Activated naive CD8-positive, alpha-beta T cell treated with anti-CD3 and anti-CD28 coated beads, Interleukin-2, amount 10 ng/mL, durations not matched to agents 7 days and 5 days (primary cell): ENCODE measurements at regions not wholly inside any gene's neighbourhood (a gene's known extent, or its start where the extent isn't known, plus 50 kb on each side); places are given as distances from the start of the nearest gene placed in this dataset.
"Not testable (repeated sequence)": the region's sequence is repeated elsewhere in the genome, so short reads cannot be mapped to it uniquely, and the experiment has no call there.

Experiments
- ATAC-seq: fragments of 150-1000 bp; cut with Tn5 transposase; one replicate; pipeline ENCODE4 v1.10.0; 2021; ENCODE audit warnings: low read depth, moderate library complexity
- POLR2A ChIA-PET: fragments of 350-600 bp; sonication (Branson Sonifier 250); formaldehyde crosslinking; loops from one replicate; lab custom pipeline; 2021; ENCODE audit warnings: antibody characterized with exemption; lab: Charles Lee
- DNase-seq: peaks from one replicate; pipeline ENCODE4 v3.0.0; 2021
- H3K27ac Mint-ChIP-seq: one replicate; pipeline ENCODE4 v1.8.0; 2022; ENCODE audit warnings: mild to moderate bottlenecking, mixed read lengths
- H3K27me3 Mint-ChIP-seq: one replicate; pipeline ENCODE4 v1.8.0; 2022; ENCODE audit warnings: mild to moderate bottlenecking, moderate library complexity, mixed read lengths
- H3K36me3 Mint-ChIP-seq: one replicate; pipeline ENCODE4 v1.8.0; 2021; ENCODE audit warnings: mild to moderate bottlenecking, mixed read lengths
- H3K4me1 Mint-ChIP-seq: one replicate; pipeline ENCODE4 v1.8.0; 2021; ENCODE audit warnings: mixed read lengths
- H3K4me3 Mint-ChIP-seq: one replicate; pipeline ENCODE4 v1.8.0; 2022; ENCODE audit warnings: mild to moderate bottlenecking, moderate library complexity, mixed read lengths
- H3K9me3 Mint-ChIP-seq: one replicate; pipeline ENCODE4 v1.8.0; 2021; ENCODE audit warnings: mixed read lengths

- Mint-ChIP-seq H3K27me3 (no peaks in the 10 kb centered on the region), H3K27ac (no peak overlapping the region), H3K9me3 (peaks cover 5% of the 10 kb centered on the region), H3K4me1 (peaks cover 4% of the 10 kb centered on the region), H3K4me3 (no peak overlapping the region), H3K36me3 (peaks cover 10% of the 10 kb centered on the region)
- POLR2A ChIA-PET, result no interaction called here
- ATAC-seq (no peak), DNase-seq (no peak)
These were observed 226.3 kb upstream of the SMLR1 start for GRCh38 chr6:130600880-130601341.

GRCh38 chr6:130602151-130602770 lies 224.9 kb upstream of the SMLR1 start:
- Mint-ChIP-seq H3K4me3 (no peak overlapping the region), H3K36me3 (peaks cover 9% of the 10 kb centered on the region), H3K9me3 (peaks cover 5% of the 10 kb centered on the region), H3K4me1 (peaks cover 4% of the 10 kb centered on the region), H3K27ac (no peak overlapping the region), H3K27me3 (no peaks in the 10 kb centered on the region)
- POLR2A ChIA-PET, result no interaction called here
- DNase-seq, result no peak
- no peak for ATAC-seq

GRCh38 chr6:130603391-130603790 lies 223.8 kb upstream of the SMLR1 start:
- DNase-seq (no peak), ATAC-seq (no peak)
- H3K4me1 Mint-ChIP-seq, result peaks cover 4% of the 10 kb centered on the region
- POLR2A ChIA-PET, result no interaction called here
- H3K9me3 Mint-ChIP-seq, result peaks cover 6% of the 10 kb centered on the region
- H3K27ac Mint-ChIP-seq, result no peak overlapping the region
- peaks cover 9% of the 10 kb centered on the region for H3K36me3 Mint-ChIP-seq
- no peak overlapping the region for H3K4me3 Mint-ChIP-seq
- H3K27me3 Mint-ChIP-seq, result no peaks in the 10 kb centered on the region

- Mint-ChIP-seq H3K9me3 (peaks cover 8% of the 10 kb centered on the region), H3K4me1 (peaks cover 4% of the 10 kb centered on the region), H3K4me3 (no peak overlapping the region), H3K27me3 (no peaks in the 10 kb centered on the region), H3K36me3 (peaks cover 8% of the 10 kb centered on the region), H3K27ac (no peak overlapping the region)
- POLR2A ChIA-PET, result no interaction called here
- no peak for DNase-seq
- ATAC-seq, result no peak
These were observed 222.3 kb upstream of the SMLR1 start for GRCh38 chr6:130604841-130605399.

GRCh38 chr6:130610303-130610702 lies 216.9 kb upstream of the SMLR1 start:
- Mint-ChIP-seq H3K9me3 (peaks cover 4% of the 10 kb centered on the region), H3K36me3 (peaks cover 6% of the 10 kb centered on the region), H3K27ac (no peak overlapping the region), H3K4me1 (peaks cover 3% of the 10 kb centered on the region), H3K27me3 (no peaks in the 10 kb centered on the region), H3K4me3 (no peak overlapping the region)
- ATAC-seq (no peak), DNase-seq (no peak)
- POLR2A ChIA-PET, result no interaction called here

GRCh38 chr6:130611366-130611765 lies 215.8 kb upstream of the SMLR1 start:
- no peak for DNase-seq
- H3K27me3 Mint-ChIP-seq, result no peaks in the 10 kb centered on the region
- H3K27ac Mint-ChIP-seq, result no peak overlapping the region
- no peak for ATAC-seq
- POLR2A ChIA-PET, result no interaction called here
- peaks cover 4% of the 10 kb centered on the region for H3K9me3 Mint-ChIP-seq
- peaks cover 3% of the 10 kb centered on the region for H3K4me1 Mint-ChIP-seq
- H3K36me3 Mint-ChIP-seq, result peaks cover 6% of the 10 kb centered on the region
- no peak overlapping the region for H3K4me3 Mint-ChIP-seq

GRCh38 chr6:130613176-130613575 lies 214.0 kb upstream of the SMLR1 start:
- no peak overlapping the region for H3K27ac Mint-ChIP-seq
- POLR2A ChIA-PET, result no interaction called here
- DNase-seq (no peak), ATAC-seq (no peak)
- no peaks in the 10 kb centered on the region for H3K27me3 Mint-ChIP-seq
- H3K36me3 Mint-ChIP-seq, result peaks cover 6% of the 10 kb centered on the region
- H3K4me3 Mint-ChIP-seq, result no peak overlapping the region
- H3K4me1 Mint-ChIP-seq, result peaks cover 3% of the 10 kb centered on the region
- peaks cover 4% of the 10 kb centered on the region for H3K9me3 Mint-ChIP-seq

- no peak overlapping the region for H3K4me3 Mint-ChIP-seq
- ATAC-seq (no peak), DNase-seq (no peak)
- peaks cover 3% of the 10 kb centered on the region for H3K36me3 Mint-ChIP-seq
- no peak overlapping the region for H3K27ac Mint-ChIP-seq
- no peaks in the 10 kb centered on the region for H3K9me3 Mint-ChIP-seq
- H3K4me1 Mint-ChIP-seq, result peaks cover 3% of the 10 kb centered on the region
- no peaks in the 10 kb centered on the region for H3K27me3 Mint-ChIP-seq
- POLR2A ChIA-PET, result no interaction called here
These were observed 211.4 kb upstream of the SMLR1 start for GRCh38 chr6:130615816-130616215.

GRCh38 chr6:130617658-130618057 lies 209.5 kb upstream of the SMLR1 start:
- no peak for ATAC-seq
- DNase-seq, result no peak
- Mint-ChIP-seq H3K4me3 (no peak overlapping the region), H3K4me1 (peaks cover 3% of the 10 kb centered on the region), H3K27me3 (no peaks in the 10 kb centered on the region), H3K9me3 (no peaks in the 10 kb centered on the region), H3K36me3 (peaks cover 3% of the 10 kb centered on the region), H3K27ac (no peak overlapping the region)
- POLR2A ChIA-PET, result no interaction called here

GRCh38 chr6:130618806-130619205 lies 208.4 kb upstream of the SMLR1 start:
- DNase-seq, H3K27ac Mint-ChIP-seq, H3K4me1 Mint-ChIP-seq, ATAC-seq, H3K9me3 Mint-ChIP-seq, H3K4me3 Mint-ChIP-seq, H3K36me3 Mint-ChIP-seq, POLR2A ChIA-PET, H3K27me3 Mint-ChIP-seq: not testable (repeated sequence)

GRCh38 chr6:130620338-130620781 lies 206.8 kb upstream of the SMLR1 start:
- POLR2A ChIA-PET, result no interaction called here
- H3K27ac Mint-ChIP-seq, result no peak overlapping the region
- ATAC-seq (no peak), DNase-seq (no peak)
- no peaks in the 10 kb centered on the region for H3K4me1 Mint-ChIP-seq
- peaks cover 6% of the 10 kb centered on the region for H3K36me3 Mint-ChIP-seq
- no peaks in the 10 kb centered on the region for H3K27me3 Mint-ChIP-seq
- H3K9me3 Mint-ChIP-seq, result peaks cover 7% of the 10 kb centered on the region
- no peak overlapping the region for H3K4me3 Mint-ChIP-seq

- Mint-ChIP-seq H3K4me1 (peaks cover 2% of the 10 kb centered on the region), H3K27me3 (no peaks in the 10 kb centered on the region), H3K4me3 (no peak overlapping the region), H3K27ac (no peak overlapping the region), H3K36me3 (peaks cover 6% of the 10 kb centered on the region), H3K9me3 (peaks cover 8% of the 10 kb centered on the region)
- ATAC-seq (no peak), DNase-seq (no peak)
- POLR2A ChIA-PET, result no interaction called here
These were observed 205.1 kb upstream of the SMLR1 start for GRCh38 chr6:130622142-130622541.

- H3K27me3 Mint-ChIP-seq, result no peaks in the 10 kb centered on the region
- peaks cover 6% of the 10 kb centered on the region for H3K36me3 Mint-ChIP-seq
- ATAC-seq (no peak), DNase-seq (no peak)
- peaks cover 2% of the 10 kb centered on the region for H3K4me1 Mint-ChIP-seq
- H3K9me3 Mint-ChIP-seq, result peaks cover 8% of the 10 kb centered on the region
- H3K4me3 Mint-ChIP-seq, result no peak overlapping the region
- H3K27ac Mint-ChIP-seq, result no peak overlapping the region
- POLR2A ChIA-PET, result no interaction called here
These were observed 203.2 kb upstream of the SMLR1 start for GRCh38 chr6:130624046-130624445.

GRCh38 chr6:130625825-130626527 lies 201.2 kb upstream of the SMLR1 start:
- peaks cover 6% of the 10 kb centered on the region for H3K36me3 Mint-ChIP-seq
- H3K4me3 Mint-ChIP-seq, result no peak overlapping the region
- POLR2A ChIA-PET, result no interaction called here
- H3K9me3 Mint-ChIP-seq, result peaks cover 8% of the 10 kb centered on the region
- H3K4me1 Mint-ChIP-seq, result peaks cover 5% of the 10 kb centered on the region
- no peak overlapping the region for H3K27ac Mint-ChIP-seq
- H3K27me3 Mint-ChIP-seq, result no peaks in the 10 kb centered on the region
- ATAC-seq, result no peak
- DNase-seq, result no peak
